AG10803 (cell line): ENCODE measurements at regions not wholly inside any gene's neighbourhood (a gene's known extent, or its start where the extent isn't known, plus 50 kb on each side); places are given as distances from the start of the nearest gene placed in this dataset.
"Not testable (repeated sequence)": the region's sequence is repeated elsewhere in the genome, so short reads cannot be mapped to it uniquely, and the experiment has no call there.

Source experiments
- DNase-seq: peaks from one replicate; pipeline ENCODE4 v3.0.0; 2010; ENCODE audit warnings: low read depth
- H3K4me3 ChIP-seq: 2 replicates; pipeline ENCODE4 v1.5.1; 2011; ENCODE audit warnings: mild to moderate bottlenecking, low read length, control low read depth
- CTCF ChIP-seq: conservative IDR thresholded peaks from 2 replicates; pipeline ENCODE4 v1.5.1; 2011; ENCODE audit warnings: mild to moderate bottlenecking, low read length, control low read depth, inconsistent platforms

- TF ChIP-seq CTCF = no peak
- no peak for DNase-seq
- no peak overlapping the region for H3K4me3 ChIP-seq
Measured at GRCh38 chr16:9345046-9345445, 253.6 kb downstream of the HAPSTR1 start.

- no peak for DNase-seq
- no peak overlapping the region for H3K4me3 ChIP-seq
- no peak for TF ChIP-seq CTCF
Measured at GRCh38 chr16:9345880-9346279, 254.4 kb downstream of the HAPSTR1 start.

GRCh38 chr16:9348912-9349311, 257.5 kb downstream of the HAPSTR1 start:
- no peak for TF ChIP-seq CTCF
- no peak for DNase-seq
- no peak overlapping the region for H3K4me3 ChIP-seq

- not testable (repeated sequence) for H3K4me3 ChIP-seq, DNase-seq
Measured at GRCh38 chr16:9349373-9349960, 258.0 kb downstream of the HAPSTR1 start.

- H3K4me3 ChIP-seq, DNase-seq: not testable (repeated sequence)
Measured at GRCh38 chr16:9350119-9350799, 258.8 kb downstream of the HAPSTR1 start.

- H3K4me3 ChIP-seq = no peak overlapping the region
- no peak for DNase-seq
- TF ChIP-seq CTCF = no peak
Measured at GRCh38 chr16:9351440-9351839, 260.0 kb downstream of the HAPSTR1 start.

- no peak overlapping the region for H3K4me3 ChIP-seq
- no peak for DNase-seq
- no peak for TF ChIP-seq CTCF
Measured at GRCh38 chr16:9351841-9352434, 260.5 kb downstream of the HAPSTR1 start.

- no peak for TF ChIP-seq CTCF
- no peak overlapping the region for H3K4me3 ChIP-seq
- DNase-seq = no peak
Measured at GRCh38 chr16:9357829-9358228, 266.4 kb downstream of the HAPSTR1 start.
